GM12872 (cell line): ENCODE measurements at regions not wholly inside any gene's neighbourhood (a gene's known extent, or its start where the extent isn't known, plus 50 kb on each side); places are given as distances from the start of the nearest gene placed in this dataset.

Experiments
- CTCF ChIP-seq: IDR thresholded peaks from 3 replicates; pipeline ENCODE4 v1.5.1; 2011; ENCODE audit warnings: low read depth, mild to moderate bottlenecking, low read length, moderate library complexity; ENCODE audit not compliant: insufficient read depth

DNA sequence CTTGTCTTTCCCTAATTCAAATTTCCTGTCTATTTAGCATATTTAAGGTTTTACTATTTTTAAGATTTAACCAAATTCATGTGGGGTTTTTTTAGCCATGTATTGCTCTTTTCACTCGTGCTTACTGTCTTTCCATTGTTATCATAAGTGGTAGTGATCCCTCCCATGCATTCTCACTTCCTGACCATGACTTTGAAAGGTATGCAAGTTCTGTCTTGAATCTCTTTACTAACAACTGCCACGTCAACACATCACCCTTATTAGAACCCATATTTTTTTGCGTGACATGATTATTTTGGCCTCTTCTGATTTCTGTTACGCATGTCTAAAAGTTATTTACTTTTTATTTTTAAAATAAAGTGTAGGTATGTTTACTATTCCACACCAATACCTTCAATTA is 94.7 kb upstream of the CDH6 start:
- TF ChIP-seq CTCF: no peak

GRCh38 chr5:31097851-31098250 is 95.6 kb upstream of the CDH6 start:
- TF ChIP-seq CTCF: no peak

DNA sequence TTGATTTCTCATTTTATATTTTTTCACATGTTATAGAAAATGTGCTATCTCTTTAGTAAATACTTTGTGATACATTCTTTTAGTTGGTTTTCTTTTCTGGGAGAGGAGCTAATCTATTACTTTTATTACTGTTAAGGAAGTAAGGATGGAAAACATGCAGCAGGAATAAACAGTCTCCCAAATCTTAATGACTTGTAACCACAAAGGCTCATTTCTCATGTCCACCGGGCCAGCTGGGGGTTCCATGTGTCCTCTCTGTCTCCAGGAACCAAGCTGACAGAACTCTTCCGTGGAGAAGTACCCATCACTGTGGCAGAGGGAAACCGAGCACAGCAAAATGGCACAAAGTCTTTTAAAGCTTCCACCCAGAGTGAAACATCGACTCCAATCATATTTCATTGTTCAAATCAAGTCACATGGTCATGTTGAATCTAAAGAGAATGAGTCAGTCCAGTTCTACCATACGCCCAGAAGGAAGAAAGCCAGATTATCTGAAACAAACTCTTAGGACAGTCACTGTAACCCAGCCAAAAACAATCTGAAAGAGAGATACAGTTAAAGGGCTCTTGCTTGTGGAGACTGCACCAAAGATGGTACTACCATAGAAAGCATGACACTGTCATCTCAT is 97.1 kb upstream of the CDH6 start:
- no peak for TF ChIP-seq CTCF

DNA sequence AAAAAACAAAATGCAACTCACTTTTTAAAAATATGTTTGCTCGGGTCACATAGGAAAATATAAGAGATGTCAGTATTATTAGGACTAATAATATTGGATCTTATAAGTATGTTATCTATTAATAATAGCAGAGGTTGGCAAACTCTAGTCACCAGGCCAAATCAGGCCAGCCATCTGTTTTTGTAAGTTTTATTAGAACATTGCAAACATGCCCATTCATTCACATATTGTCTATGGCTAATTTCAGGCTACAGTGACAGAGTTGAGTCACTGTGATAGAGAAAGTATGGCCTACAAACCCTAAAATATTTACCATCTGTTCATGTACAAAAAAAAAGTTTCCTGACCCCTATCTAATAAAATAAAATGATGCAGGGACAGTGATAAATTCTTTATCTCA is 97.7 kb upstream of the CDH6 start:
- TF ChIP-seq CTCF: no peak

- no peak for TF ChIP-seq CTCF
These were observed 102.0 kb upstream of the CDH6 start for GRCh38 chr5:31091501-31091900.

GRCh38 chr5:31090467-31090866 is 103.0 kb upstream of the CDH6 start:
- no peak for TF ChIP-seq CTCF

DNA sequence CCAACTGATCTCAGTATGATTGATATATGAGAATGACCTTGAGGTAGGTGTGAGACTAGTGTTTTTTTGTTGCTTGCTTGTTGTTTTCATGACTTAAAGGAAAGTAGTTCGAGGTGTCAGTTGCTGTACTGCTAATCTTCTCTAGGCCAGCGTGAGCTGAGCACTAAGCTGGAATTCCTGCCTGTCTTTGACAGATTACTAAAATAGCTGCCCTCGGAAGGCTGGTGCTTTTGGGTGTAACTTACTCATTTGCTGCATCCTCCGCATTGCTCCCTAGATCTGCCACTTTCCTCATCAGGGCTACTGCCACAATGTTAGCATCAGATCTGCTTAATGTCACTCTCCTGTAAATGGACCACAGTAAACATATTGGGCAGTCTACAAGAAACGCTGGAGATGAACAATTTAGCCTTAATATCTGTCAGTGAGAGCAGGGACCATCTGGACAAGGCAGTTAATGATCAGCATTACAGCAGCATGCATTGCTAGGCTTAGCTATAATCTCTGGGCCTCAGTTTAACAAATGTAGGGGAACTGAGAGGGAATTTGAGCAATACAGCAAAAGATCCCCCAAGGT is 106.6 kb upstream of the CDH6 start:
- TF ChIP-seq CTCF: no peak
